NT2/D1 (cell line): ENCODE measurements at regions not wholly inside any gene's neighbourhood (a gene's known extent, or its start where the extent isn't known, plus 50 kb on each side); places are given as distances from the start of the nearest gene placed in this dataset.

Experiments used
- SUZ12 ChIP-seq: IDR thresholded peaks from 2 replicates; pipeline ENCODE4 v1.6.1; 2011; ENCODE audit not compliant: insufficient read length, insufficient read depth; ENCODE audit errors: extremely low read depth
- YY1 ChIP-seq: IDR thresholded peaks from 2 replicates; pipeline ENCODE4 v1.6.1; 2011; ENCODE audit not compliant: insufficient read length, insufficient read depth
- ZNF274 ChIP-seq: IDR thresholded peaks from 2 replicates; pipeline ENCODE4 v1.6.1; 2011; ENCODE audit warnings: mild to moderate bottlenecking, low read depth, low read length

- TF ChIP-seq ZNF274 (no peak), YY1 (no peak), SUZ12 (no peak)
These were observed 128.4 kb upstream of the SETMAR start for GRCh38 chr3:4174791-4175190.
